Retinal pigment epithelial cell (primary cell): ENCODE measurements at regions not wholly inside any gene's neighbourhood (a gene's known extent, or its start where the extent isn't known, plus 50 kb on each side); places are given as distances from the start of the nearest gene placed in this dataset.

Experiments used
- DNase-seq: peaks from one replicate; pipeline ENCODE4 v3.0.0-alpha.2; 2010; ENCODE audit warnings: low read depth
- H3K4me3 ChIP-seq: 2 replicates; pipeline ENCODE4 v1.5.1; 2011; ENCODE audit warnings: mild to moderate bottlenecking, low read length, control low read depth, moderate library complexity
- CTCF ChIP-seq: conservative IDR thresholded peaks from 2 replicates; pipeline ENCODE4 v1.5.1; 2011; ENCODE audit warnings: low read depth, low read length, control low read depth, inconsistent platforms

- H3K4me3 ChIP-seq, result no peak overlapping the region
- TF ChIP-seq CTCF, result no peak
- no peak for DNase-seq
Observed at GRCh38 chr7:25037325-25037724, 57.3 kb upstream of the OSBPL3 start.

GRCh38 chr7:25035274-25035673, 55.3 kb upstream of the OSBPL3 start:
- H3K4me3 ChIP-seq, result no peak overlapping the region
- DNase-seq, result no peak
- no peak for TF ChIP-seq CTCF

GRCh38 chr7:25034136-25034535, 54.2 kb upstream of the OSBPL3 start:
- H3K4me3 ChIP-seq, result no peak overlapping the region
- TF ChIP-seq CTCF, result no peak
- no peak for DNase-seq

- H3K4me3 ChIP-seq, result no peak overlapping the region
- TF ChIP-seq CTCF, result no peak
- DNase-seq, result no peak
Observed at GRCh38 chr7:25032774-25033743, 53.1 kb upstream of the OSBPL3 start.

- TF ChIP-seq CTCF, result peak; percentile 22
- no peak overlapping the region for H3K4me3 ChIP-seq
- DNase-seq, result no peak
Observed at GRCh38 chr7:25031432-25031831, 51.5 kb upstream of the OSBPL3 start.

- no peak for DNase-seq
- no peak for TF ChIP-seq CTCF
- H3K4me3 ChIP-seq, result no peak overlapping the region
Observed at GRCh38 chr7:25031007-25031406, 51.0 kb upstream of the OSBPL3 start.
